HEK293T (cell line): ENCODE measurements at regions not wholly inside any gene's neighbourhood (a gene's known extent, or its start where the extent isn't known, plus 50 kb on each side); places are given as distances from the start of the nearest gene placed in this dataset.

ENCODE experiments used
- ELF4 ChIP-seq: fragments of 450-650 bp; IDR thresholded peaks from 2 replicates; pipeline ENCODE4 v1.6.1; 2017; ENCODE audit warnings: antibody characterized with exemption
- FOXA1 ChIP-seq: fragments of 450-650 bp; IDR thresholded peaks from 2 replicates; pipeline ENCODE4 v1.6.1; 2016; ENCODE audit warnings: mild to moderate bottlenecking
- FOXK2 ChIP-seq: fragments of 450-650 bp; IDR thresholded peaks from 2 replicates; pipeline ENCODE4 v1.6.1; 2016; ENCODE audit warnings: mild to moderate bottlenecking
- FOXM1 ChIP-seq: fragments of 450-650 bp; IDR thresholded peaks from 2 replicates; pipeline ENCODE4 v1.6.1; 2017; ENCODE audit warnings: mild to moderate bottlenecking, borderline replicate concordance
- HDGF ChIP-seq: fragments of 450-650 bp; IDR thresholded peaks from 2 replicates; pipeline ENCODE4 v1.6.1; 2017; ENCODE audit warnings: antibody characterized with exemption, borderline replicate concordance
- NFRKB ChIP-seq: fragments of 450-650 bp; IDR thresholded peaks from 2 replicates; pipeline ENCODE4 v1.6.1; 2016; ENCODE audit warnings: mild to moderate bottlenecking, moderate library complexity
- SUZ12 ChIP-seq: fragments of 450-650 bp; IDR thresholded peaks from 2 replicates; pipeline ENCODE4 v1.6.1; 2016; ENCODE audit warnings: mild to moderate bottlenecking
- TARDBP ChIP-seq: fragments of 450-650 bp; IDR thresholded peaks from 2 replicates; pipeline ENCODE4 v1.6.1; 2016
- ZNF384 ChIP-seq: fragments of 450-650 bp; IDR thresholded peaks from 2 replicates; pipeline ENCODE4 v1.6.1; 2016

DNA sequence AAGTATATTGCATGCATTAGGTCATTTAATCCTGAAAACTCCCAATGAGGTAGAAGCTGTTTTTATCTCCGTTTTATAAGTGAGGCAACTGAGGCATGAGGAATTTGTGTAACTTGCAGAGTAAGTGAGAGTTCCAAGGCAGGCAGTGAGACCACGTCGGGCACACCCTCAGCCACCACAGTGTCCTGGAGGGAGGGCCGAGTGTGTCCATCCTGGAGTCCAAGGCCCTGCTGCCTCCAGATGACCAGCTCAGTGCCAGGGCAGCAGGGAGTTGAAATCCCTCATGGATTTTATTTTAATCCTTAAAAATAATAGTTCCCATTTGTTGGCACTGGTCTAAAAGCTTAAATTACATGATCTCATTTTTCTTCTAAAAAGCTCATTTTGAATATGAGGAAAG lies 104.6 kb upstream of the SMIM23 start:
- TF ChIP-seq HDGF = no peak
- no peak for TF ChIP-seq ZNF384
- no peak for TF ChIP-seq FOXK2
- TF ChIP-seq TARDBP = no peak
- TF ChIP-seq SUZ12 = no peak
- TF ChIP-seq FOXA1 = no peak
- no peak for TF ChIP-seq NFRKB
- no peak for TF ChIP-seq ELF4
- no peak for TF ChIP-seq FOXM1
